ENCODE measurements at regions not wholly inside any gene's neighbourhood (a gene's known extent, or its start where the extent isn't known, plus 50 kb on each side); places are given as distances from the start of the nearest gene placed in this dataset.
A peak's percentile ranks its signal among the peaks of the same experiment; 100 is the strongest.

DNA sequence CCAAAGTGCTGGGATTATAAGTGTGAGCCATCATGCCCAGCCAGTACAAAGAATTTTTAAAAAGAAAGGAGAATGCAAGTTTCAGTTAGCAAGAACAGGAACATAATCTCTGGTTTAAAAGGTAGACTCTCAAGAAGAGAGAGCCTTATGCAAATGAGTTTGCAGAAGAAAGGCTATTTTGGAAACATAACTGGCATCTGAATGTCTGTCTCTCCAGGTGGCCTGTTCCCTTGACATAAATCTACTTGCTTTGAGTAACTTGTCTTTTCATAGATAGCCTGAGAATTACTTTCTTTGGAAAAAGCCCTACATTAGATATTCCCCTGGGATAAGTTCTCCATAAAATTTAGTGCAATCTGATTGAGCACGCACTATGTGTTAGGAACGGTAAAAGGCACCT, 109.6 kb downstream of the ICOS start:
- no peak for DNase-seq (ENCODE audit: low read depth in 2 of 2)

GRCh38 chr2:204049635-204050034, 113.1 kb downstream of the ICOS start:
- DNase-seq (ENCODE audit: low read depth in 2 of 2) = no peak

DNA sequence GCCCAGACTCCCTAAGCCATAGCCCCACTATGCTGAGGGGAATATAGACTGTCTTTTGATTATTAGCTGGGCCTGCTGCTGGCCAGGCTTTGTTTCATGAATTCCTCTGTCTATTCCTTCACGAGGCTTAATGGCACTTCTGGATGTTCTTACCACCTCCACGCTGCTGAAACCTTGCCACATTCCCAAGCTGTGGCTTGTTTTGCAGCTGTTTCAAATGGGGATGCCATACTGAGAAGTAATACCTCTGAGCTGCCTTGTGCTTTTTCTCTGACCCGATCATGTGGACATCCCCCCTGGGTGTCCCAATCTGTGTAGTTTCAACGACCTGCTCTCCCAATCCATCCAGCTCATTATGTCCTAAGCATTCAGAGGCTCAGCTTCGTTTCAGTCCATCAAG, 114.1 kb downstream of the ICOS start:
- DNase-seq (ENCODE audit: low read depth in 2 of 2) = no peak

- no peak for DNase-seq (ENCODE audit: low read depth in 2 of 2)
Measured at GRCh38 chr2:204051476-204051875, 114.9 kb downstream of the ICOS start.

DNA sequence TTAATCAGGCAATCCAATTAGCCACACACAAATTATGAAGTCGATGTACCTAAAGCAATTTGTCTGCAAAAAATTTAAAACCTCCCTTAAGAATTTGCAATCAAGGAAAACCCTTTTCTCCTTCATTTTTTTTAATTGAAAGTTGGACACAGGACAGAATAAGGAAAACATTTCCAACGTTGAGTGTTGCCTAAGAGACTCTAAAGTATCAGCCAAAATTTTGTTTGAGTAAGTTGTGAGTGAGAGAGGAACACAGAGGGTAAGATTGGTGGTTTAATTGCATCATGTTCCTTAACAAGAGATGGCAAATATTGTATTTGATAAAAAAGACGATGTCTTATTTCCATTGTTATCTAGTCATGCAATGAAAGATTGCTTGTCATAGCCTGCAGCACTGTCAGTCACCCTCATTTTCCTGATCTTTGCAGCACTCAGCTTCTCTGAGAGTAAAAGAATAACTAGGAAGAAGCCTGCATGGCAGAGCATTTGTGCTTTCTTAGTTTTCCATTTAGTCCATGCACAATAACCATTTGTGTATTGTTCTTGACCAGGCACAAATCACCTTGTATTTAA, 115.5 kb downstream of the ICOS start:
- DNase-seq (ENCODE audit: low read depth in 2 of 2) = no peak

DNA sequence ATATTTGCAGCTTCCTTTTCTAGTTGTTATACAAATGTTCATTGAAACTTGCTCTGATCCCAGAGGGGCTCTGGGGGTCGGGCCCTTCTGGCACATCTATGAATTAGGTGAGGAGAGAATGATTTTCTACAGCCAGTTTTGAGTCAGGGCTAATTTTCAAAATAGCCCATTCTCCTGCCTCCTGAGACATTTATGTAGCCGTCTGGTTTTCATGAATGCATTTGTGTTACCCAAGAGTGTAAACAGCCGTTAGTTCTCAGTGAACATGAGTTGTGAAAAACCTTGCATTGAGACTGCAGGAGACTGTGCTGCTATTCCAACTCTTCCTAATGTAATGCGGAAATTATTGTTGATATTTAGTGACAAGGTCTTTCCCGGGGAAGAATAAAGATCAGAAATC, 122.5 kb downstream of the ICOS start:
- no peak for DNase-seq (ENCODE audit: low read depth in 2 of 2)

DNA sequence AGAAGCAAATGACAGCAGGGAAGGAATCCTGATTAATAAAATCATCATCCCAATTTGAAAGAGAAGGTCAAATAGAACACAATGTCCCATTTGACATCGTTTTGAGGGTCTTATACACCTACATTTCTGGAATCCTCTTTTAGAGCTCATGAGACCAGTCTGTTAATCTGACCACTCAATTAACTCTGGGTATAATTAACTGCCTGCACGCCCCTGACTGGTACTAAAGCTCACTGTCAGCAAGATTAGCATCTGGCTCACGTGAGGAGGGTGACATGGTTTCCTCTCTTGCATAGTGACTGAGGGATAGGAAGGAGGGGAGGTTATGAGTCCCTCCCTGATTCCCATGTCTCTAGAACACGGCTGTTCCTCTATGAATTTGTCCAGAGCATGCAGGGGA, 124.3 kb downstream of the ICOS start:
- DNase-seq (ENCODE audit: low read depth in 2 of 2) = no peak

- DNase-seq (ENCODE audit: low read depth in 2 of 2) = no peak
Measured at GRCh38 chr2:204061241-204061640, 124.7 kb downstream of the ICOS start.

- no peak for DNase-seq (ENCODE audit: low read depth in 2 of 2)
Measured at GRCh38 chr2:204064119-204064518, 127.6 kb downstream of the ICOS start.

- DNase-seq (ENCODE audit: low read depth in 2 of 2) = no peak
Measured at GRCh38 chr2:204065566-204065965, 129.0 kb downstream of the ICOS start.

DNA sequence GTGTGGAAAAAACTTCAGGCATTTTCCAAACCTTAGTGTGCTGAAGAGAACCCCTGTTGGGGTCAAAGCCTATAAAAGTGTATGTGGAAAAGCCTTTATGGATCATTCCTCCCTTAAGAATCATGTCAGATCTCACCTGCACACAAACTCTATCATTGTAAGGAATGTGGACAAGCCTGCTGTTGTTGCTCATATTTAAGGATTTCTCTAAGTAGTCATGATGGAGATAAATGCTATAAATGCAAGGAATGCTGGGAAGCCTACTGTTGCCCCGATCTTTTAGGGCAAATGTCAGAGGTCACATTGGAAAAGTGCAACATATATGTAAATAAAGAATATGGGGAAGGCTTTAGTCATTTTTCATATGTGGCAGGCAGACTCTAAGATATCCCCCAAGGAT, 129.5 kb downstream of the ICOS start:
- no peak for DNase-seq (ENCODE audit: low read depth in 2 of 2)

DNA sequence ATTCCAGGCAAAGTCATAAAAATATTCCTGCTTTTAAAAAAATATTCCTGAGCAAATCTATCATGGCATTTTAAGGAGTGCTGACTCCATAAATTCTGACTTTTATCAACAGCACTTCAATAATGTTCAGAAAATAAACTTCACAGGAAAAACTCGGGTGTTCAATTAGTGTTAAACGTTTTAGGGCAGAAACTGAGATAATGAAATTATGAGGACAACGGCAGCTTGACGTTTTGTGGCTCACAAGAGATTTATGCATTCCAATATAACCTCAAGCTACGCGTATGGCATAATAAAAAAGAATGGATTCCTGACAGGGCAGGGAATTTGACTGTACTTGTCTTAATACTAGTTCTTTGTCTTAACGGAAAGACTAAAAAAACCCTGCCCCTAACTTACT, 133.2 kb downstream of the ICOS start:
- DNase-seq (ENCODE audit: low read depth in 2 of 2) = no peak

- peak; percentile 54 to 69 for DNase-seq (ENCODE audit: low read depth in 2 of 2)
Measured at GRCh38 chr2:204072443-204073324, 136.1 kb downstream of the ICOS start.

- no peak for DNase-seq (ENCODE audit: low read depth in 2 of 2)
Measured at GRCh38 chr2:204074456-204074855, 137.9 kb downstream of the ICOS start.

DNA sequence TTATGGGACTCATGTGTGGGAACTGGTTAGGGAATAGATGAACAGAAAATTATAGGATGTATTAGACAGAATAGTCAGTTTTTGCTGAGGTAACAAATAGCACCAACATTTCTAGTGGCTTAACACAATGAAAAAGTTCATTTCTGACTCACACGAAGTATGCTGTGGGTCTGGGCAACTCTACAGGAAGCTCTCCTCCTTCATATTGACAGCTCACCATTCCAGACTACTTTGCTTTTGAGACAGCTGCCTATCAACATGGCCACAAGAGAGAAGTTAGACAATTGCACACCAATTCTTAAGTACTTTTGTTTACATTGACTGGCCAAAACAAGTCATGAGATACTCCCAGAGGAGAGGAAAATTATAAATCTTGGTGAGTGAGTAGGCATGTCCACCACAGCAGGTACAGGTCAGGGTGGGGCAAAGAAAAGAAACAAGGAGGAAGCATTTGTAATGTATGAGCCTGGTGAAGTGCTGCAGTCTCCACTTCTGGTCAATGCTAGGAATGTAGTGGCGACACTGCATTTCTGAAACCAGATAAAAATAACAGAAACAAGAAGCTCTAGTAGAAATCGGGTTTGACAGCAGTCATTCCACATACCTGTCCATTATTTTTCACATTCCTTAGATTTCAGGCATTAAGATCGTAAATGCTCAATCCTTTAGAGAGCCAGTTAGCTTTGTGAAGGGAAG, 141.6 kb downstream of the ICOS start:
- no peak for DNase-seq (ENCODE audit: low read depth in 2 of 2)

DNA sequence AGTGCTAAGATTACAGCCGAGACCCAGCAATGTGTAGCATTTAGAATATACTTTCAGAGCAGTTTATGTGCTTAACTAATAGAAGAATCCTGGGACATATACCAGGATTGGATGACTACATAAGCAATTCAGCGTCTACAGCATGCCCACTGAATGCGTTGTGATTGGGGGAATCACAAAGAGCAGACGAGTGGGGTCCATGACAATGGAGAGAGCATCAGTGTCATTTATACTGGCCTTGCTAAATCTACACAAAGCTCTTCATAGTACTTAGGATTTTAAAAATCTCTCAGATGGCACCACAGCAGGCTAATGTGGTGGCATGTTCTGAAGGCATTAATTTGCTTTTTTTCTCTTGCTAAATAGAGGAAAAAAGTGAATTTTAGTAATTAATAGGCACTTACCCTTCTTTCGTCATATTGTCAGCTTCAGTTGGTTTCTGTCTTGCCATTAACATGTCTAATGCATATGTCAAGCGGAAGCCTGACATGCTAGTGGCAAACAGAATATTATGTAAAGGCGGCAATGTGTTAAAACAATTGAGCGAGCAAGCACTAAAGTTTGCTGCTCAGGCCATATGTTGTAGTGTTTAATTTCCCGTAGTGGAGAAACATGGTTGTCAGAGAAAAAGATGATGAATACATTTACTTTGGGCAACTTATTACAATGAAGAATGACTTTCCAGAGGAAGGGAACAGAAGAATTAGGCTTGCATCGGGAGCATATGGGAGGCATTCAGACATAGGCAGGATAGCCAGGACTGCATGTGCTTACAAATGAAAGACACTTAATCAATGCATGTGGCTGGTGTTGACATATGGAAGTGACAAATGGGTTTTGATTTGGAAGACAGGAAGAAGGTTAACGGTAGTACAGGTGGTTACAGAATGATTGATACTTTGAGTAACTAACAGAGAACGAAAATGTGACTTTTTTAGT, 145.2 kb downstream of the ICOS start:
- DNase-seq (ENCODE audit: low read depth in 2 of 2) = no peak

DNA sequence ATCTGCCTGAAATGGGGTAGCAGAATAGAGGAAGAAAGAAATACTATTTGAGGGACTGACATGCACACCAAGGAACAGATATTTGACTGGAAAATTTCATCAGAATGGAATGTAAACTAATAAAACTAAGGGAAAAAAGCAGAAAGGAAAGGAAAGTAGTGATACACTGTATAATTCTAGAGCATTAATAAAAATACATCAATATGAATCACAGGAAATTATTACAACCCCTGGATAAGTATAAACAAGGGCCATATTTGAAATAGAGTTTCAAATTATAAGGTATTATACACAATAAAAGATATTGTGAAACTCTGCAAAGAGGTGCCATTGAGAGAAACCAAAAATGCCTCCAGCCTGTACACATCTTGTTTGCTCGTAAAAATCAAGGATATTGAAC, 149.6 kb downstream of the ICOS start:
- no peak for DNase-seq (ENCODE audit: low read depth in 2 of 2)

GRCh38 chr2:204089105-204089504, 152.5 kb downstream of the ICOS start:
- DNase-seq (ENCODE audit: low read depth in 2 of 2) = no peak

GRCh38 chr2:204089574-204089973, 153.0 kb downstream of the ICOS start:
- DNase-seq (ENCODE audit: low read depth in 2 of 2) = no peak

DNA sequence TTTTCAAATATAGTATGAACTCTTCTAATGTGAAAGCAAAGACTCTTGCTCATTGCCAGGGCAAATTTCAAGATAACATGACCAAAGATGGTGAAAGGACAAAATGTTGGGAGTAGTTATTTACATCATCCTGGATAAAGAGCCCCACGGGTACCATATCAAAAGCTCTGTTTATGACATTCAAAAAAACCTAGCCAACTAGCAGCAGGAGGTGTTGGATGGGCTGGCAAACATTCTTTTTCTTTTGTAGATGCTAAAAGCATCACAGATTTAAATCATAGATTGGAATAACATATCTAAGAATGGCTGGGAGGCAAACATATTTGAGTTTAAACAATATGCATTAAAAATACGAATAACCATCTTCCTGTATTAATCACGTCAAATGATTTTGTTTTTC, 153.5 kb downstream of the ICOS start:
- DNase-seq (ENCODE audit: low read depth in 2 of 2) = no peak

DNA sequence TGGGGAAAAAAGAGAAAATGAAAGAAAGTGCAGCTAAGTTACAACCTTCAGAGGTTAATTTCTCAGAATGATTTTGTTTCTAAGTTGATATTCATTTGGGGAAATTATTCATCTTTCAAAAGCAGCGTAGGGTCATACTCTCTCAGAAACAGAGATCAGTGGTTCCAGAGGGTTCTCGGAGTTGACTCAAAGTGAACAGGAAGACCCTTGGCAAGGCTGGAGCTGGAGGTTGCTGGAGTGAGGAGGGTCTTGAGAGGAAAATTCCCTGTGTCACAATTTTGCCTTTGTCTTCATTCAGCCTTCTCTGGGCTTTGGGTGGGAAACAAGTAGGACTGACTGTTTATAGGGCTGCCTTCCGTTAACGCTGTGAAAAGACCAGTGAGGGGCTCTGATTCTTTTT, 168.2 kb downstream of the ICOS start:
- DNase-seq (ENCODE audit: low read depth in 2 of 2) = no peak

DNA sequence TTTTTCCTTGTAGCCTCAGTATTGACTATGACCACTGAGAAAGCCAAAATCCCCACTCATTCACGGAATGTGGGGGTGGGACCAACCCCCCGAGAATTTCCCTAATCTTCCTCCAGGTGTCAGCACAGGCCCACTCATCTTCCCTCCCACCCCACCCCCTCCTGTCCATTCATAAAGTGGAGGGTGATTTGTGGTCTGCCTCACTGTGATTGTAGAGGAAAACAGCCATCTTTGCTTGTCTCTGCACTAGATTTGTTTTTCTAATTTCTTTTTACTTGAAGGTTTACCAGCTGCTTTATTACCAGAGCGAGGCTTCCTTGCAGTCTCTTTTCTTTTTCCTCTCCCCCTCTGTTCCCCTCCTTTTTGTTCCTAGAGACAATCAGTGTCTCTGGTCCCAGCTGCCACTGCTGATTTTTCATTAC, 171.8 kb downstream of the ICOS start:
- peak in 1 of 2 donors; percentile 43 for DNase-seq (ENCODE audit: low read depth in 2 of 2)

All from stimulated activated CD8-positive, alpha-beta memory T cell treated with anti-CD3 and anti-CD28 coated beads, Interleukin-2, amount 100 ng/mL, for 48 hours (primary cell).